HG02840 (cell line): ENCODE measurements at regions not wholly inside any gene's neighbourhood (a gene's known extent, or its start where the extent isn't known, plus 50 kb on each side); places are given as distances from the start of the nearest gene placed in this dataset.
"Not testable (repeated sequence)": the region's sequence is repeated elsewhere in the genome, so short reads cannot be mapped to it uniquely, and the experiment has no call there.

Experiments used
- ATAC-seq: cut with Tn5 transposase; IDR thresholded peaks from one replicate; pipeline ENCODE4 v1.9.1; 2021; ENCODE audit warnings: mild to moderate bottlenecking, moderate library complexity, moderate number of reproducible peaks; ENCODE audit not compliant: unreplicated experiment, low FRiP score

GRCh38 chr14:55764784-55765183 is 184.8 kb downstream of the KTN1 start:
- no peak for ATAC-seq

GRCh38 chr14:55766071-55766470 is 186.1 kb downstream of the KTN1 start:
- no peak for ATAC-seq

GRCh38 chr14:55767286-55767685 is 187.3 kb downstream of the KTN1 start:
- no peak for ATAC-seq

GRCh38 chr14:55769877-55770276 is 189.9 kb downstream of the KTN1 start:
- no peak for ATAC-seq

GRCh38 chr14:55771242-55771981 is 191.4 kb downstream of the KTN1 start:
- ATAC-seq = no peak

GRCh38 chr14:55772486-55772885 is 192.5 kb downstream of the KTN1 start:
- no peak for ATAC-seq

- ATAC-seq = no peak
These were observed 193.3 kb downstream of the KTN1 start for GRCh38 chr14:55773312-55773711.

GRCh38 chr14:55773984-55774545 is 194.1 kb downstream of the KTN1 start:
- ATAC-seq = no peak

- no peak for ATAC-seq
These were observed 197.9 kb downstream of the KTN1 start for GRCh38 chr14:55777877-55778276.

- no peak for ATAC-seq
These were observed 200.3 kb downstream of the KTN1 start for GRCh38 chr14:55780156-55780946.

GRCh38 chr14:55781046-55781445 is 201.0 kb downstream of the KTN1 start:
- no peak for ATAC-seq

GRCh38 chr14:55782166-55782565 is 202.2 kb downstream of the KTN1 start:
- no peak for ATAC-seq

GRCh38 chr14:55789406-55789805 is 209.4 kb downstream of the KTN1 start:
- no peak for ATAC-seq

GRCh38 chr14:55794655-55795595 is 214.9 kb downstream of the KTN1 start:
- no peak for ATAC-seq

GRCh38 chr14:55796513-55796912 is 216.5 kb downstream of the KTN1 start:
- ATAC-seq = not testable (repeated sequence)

GRCh38 chr14:55798406-55798805 is 218.4 kb downstream of the KTN1 start:
- no peak for ATAC-seq

GRCh38 chr14:55799508-55800095 is 219.6 kb downstream of the KTN1 start:
- no peak for ATAC-seq

GRCh38 chr14:55800156-55800785 is 220.3 kb downstream of the KTN1 start:
- ATAC-seq = no peak

- ATAC-seq = no peak
These were observed 221.1 kb downstream of the KTN1 start for GRCh38 chr14:55801121-55801520.
